Activated CD4-positive, alpha-beta T cell treated with anti-CD3 and anti-CD28 coated beads, Interleukin-2, amount 50 U/mL, for 24 hours (primary cell): ENCODE measurements at regions not wholly inside any gene's neighbourhood (a gene's known extent, or its start where the extent isn't known, plus 50 kb on each side); places are given as distances from the start of the nearest gene placed in this dataset.
"Not testable (repeated sequence)": the region's sequence is repeated elsewhere in the genome, so short reads cannot be mapped to it uniquely, and the experiment has no call there.

ENCODE experiments used
- DNase-seq, 2 donors: peaks; one replicate each; pipeline ENCODE4 v3.0.0-alpha.2; 2020; ENCODE audit warnings: low read depth in 1 of 2, low spot score in 1 of 2

DNA sequence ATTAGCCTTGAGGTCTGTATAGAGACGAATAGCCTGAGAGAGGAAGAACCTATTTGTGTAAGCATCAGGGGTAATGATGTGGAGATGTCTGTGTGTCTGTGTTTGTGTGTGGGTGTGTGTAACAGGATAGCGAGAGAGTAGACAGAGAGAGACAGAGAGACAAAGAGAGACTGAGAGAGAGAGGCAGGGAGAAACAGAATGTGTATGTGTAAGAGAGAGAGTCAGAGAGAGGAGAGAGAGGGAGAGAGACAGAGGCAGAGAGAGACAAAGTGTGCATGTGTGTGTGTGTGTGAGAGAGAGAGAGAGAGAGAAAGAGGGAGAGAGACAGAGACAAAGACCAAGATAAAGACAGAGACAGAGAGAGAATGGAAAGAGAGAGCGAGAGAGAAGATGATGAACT, 396.1 kb downstream of the PAX1 start:
- DNase-seq: no peak

DNA sequence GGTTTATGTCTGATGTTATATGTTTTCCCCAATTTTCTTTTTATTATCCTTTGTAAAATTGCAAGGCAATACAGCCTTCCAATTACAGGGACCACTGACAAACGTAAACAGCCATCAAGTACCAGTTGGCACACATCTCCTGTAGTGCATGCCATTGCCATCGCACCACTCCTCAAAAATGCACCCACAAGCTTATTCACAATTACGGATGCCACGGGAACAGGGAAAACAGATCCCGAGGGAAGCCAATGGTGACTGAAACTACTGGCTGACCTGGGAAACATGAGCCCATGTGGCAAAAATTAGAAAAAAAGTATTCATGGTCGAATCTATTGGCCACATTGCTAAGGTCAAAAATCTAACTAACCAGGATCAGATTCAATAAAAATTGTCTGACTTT, 395.2 kb downstream of the PAX1 start:
- no peak for DNase-seq

DNA sequence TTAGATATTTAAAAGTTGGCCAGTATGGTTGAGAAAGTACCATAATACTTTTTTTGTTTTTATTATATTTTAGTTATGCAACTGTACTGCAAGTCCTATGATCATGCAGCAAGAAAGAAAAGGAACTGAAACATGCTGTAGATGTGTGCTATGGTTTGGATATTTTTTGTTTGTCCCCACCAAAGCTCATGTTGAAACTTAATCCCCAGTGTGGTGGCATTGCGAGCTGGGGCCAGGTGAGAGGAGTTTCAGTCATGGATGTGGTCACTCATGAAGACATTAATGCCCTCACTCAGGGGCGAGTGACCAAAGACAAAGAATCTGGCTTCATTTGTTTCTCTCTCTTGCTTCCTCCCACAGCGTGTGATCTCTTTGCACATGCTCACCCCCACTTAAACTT, 393.9 kb downstream of the PAX1 start:
- DNase-seq: no peak

DNA sequence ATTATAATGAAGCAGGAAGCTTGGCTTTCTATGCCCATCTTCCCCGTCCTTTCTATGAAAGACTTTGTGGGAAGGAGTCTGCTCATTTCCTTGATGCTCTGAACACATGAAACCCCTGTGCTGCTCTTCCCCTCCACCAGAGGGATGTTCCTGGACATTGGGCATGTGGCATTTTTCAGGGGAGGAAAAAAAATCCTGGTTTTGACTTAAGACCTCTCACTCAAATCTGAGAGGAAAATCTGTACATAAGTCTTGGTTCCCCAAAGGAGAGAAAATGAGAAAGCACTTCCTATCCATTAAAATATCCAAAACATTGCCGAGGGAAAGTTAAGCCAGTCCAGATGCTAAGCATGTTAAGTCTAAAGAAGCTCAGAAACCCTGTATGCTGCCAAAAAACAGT, 393.0 kb downstream of the PAX1 start:
- DNase-seq: no peak

DNA sequence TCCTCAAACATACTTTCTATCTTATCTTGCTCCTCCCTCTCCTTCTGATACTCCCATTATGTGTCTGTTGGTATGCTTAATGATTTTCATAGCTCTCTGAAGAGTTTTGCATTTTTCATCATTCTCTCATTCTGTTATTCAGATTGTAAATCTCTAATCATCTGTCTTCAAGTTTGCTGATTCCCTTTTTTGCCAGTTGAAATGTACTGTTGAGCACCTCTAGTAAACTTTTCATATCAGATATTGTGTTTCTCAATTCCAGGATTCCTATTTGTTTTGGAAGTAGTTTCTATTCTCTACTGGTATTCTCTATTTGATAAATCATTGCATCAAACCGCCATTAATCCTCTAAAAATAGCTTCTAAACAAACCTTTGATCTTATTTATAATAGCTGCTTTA, 387.7 kb downstream of the PAX1 start:
- DNase-seq: no peak

DNA sequence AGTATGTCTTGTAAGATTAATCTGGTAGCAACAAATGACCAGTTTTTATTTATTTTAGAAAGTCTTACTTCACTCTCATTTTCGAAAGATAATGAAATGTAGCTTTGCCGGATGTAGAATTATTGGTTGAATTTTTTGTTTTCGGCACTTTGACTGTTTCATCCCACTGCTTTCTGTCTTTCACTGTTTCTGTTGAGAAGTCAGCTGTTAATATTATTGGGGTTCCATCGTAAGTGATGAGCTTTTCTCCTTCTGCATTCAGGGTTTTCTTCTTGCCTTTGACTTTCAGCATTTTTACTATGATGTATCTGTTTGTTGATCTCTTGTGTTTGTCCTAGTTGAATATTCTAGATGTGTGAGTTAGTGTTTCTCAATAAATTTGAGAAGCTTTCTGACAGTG, 383.4 kb downstream of the PAX1 start:
- no peak for DNase-seq

DNA sequence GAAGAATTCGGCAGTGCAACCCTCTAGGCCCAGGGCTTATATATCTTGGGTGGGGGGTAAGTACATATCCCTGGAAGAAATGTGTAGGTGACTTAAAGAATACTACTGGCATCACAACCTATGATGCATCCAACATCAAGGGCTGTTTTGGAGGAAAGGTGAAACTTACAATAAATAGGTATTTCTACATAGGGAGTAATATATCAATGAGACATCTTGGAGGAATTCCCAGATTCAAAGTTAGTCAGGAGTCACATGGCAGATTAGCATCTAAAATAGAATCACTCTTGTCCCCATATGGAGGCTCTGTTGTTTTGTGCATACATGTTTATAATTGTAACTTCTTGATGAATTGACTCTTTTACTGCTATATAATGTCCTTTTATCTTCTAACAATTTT, 375.5 kb downstream of the PAX1 start:
- DNase-seq: no peak

DNA sequence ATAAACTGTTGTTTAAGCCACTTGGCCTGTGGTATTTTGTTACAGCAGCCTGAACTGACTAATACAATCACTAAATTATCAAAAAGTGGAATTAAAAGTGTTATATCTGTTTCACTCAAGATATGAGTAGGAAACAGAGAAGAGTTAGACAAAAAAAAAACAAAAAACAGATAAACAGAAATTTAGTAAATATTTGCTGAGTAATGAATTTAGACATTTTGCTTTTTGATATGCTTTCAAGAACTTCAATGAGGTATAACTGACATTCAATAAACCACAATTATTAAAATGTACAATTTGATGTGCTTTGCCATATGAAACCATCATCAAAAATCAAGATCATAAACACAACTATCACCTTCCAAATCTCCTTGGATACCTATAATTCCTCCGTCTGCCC, 369.2 kb downstream of the PAX1 start:
- no peak for DNase-seq

DNA sequence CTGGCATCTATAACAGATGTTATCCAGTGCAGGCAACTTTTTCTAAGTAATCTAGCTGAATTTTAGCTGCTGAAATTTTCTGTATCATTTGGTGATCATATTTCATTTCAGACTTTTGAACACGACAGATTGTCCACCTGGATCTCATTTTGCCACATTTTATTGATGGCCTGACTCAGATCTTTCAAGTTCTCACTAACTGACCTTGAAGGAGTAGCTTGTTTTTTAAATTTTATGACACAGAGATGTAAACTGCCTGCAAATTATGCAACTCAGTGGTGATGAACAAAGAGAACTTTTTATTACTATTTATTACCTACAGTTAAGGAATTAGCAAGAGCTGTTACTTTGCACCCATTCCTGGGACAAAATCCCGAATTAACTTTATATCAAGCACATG, 366.4 kb downstream of the PAX1 start:
- no peak for DNase-seq

DNA sequence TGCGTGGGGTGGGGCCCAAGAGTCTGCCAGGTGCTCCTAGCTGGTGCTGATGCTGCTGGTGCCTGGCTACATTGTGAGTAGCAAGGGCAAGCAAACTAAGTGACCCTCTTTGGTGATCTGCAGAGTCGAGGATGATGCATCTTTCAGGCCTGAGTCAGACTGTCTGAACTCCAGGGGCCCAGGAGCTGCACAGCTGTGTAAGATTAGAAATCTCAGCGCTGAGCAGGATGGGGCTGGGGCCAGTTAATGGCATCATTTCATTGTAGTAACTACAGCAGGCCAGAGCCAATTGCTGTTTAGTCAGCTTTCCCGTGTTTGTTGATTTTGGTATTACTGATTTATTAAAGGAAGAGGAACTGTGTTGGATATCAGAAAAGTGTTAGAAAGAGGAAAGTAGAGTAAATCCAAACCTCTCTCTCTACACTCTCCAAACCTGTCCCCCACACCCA, 365.2 kb downstream of the PAX1 start:
- DNase-seq: no peak

DNA sequence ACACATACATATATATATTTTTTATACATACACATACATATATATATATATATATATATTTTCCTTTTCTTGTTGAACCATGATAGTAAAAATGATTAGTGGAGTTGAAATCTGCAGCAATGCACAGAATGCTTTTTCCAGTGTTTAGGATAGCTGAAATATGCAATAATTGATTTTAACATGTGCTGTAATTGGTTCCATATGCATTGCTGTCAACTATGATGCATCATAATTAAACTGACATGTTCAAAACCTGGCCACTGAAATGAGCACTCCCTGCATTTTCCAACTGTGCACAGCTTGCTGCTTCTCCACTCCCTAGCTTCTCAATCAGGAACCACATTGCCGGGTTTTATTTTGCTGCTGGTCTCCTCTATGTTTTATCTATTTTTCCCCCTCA, 358.3 kb downstream of the PAX1 start:
- DNase-seq: no peak

DNA sequence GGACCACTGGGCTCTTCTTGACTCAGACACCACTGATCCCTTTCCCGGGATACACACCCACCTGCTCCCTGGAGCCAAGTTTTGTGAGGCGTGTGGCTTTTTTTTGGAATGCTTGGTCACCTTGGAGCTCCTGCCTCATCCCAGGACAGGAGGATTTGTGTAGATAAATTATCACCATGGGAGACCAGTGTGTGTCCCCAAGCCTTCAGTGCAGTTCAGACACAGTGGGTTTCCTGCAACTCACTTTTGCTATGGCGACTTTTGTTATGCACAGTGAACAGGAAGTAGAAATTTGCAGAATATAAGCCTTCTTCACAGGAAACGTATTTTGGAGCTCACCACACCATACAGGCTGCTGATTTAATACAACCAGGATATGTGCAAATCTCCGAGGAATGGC, 357.4 kb downstream of the PAX1 start:
- DNase-seq: no peak

DNA sequence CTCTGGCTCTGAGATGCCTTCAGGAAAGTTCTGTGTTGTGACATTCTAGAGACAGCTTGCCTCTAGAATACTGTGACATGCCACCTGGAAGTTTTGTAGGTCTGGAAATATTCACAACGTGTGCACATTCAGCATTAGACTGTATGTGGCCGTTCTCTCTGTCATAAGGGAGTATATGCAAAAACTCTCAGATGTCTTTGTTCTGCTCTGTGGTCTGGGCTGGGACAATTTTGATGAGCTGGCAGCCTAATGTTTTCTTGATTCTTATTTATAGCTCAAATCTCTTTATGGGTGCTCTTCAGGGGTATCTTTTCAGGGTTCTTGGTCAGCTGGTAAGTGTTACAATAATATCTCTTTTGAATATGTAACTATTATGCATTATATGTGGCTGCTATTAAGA, 355.1 kb downstream of the PAX1 start:
- no peak for DNase-seq

DNA sequence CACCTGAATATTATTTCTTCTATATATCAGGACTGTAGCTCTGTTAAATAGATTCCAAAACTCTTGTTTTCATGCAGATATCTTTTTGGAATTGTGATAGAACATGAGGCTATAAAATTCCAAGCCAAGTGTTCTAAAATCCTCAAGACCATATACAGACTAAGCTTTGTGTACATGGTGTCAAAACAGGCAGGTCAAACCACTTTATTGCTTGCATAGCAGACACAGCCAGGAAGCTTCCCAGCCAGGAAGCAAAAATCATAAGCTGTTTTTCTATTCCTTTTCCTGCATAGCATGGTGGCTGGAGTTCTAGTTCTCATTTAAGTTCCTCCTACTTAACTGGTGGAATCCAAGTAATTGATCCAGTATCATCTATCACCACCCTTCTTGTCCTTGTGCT, 353.3 kb downstream of the PAX1 start:
- DNase-seq: no peak

DNA sequence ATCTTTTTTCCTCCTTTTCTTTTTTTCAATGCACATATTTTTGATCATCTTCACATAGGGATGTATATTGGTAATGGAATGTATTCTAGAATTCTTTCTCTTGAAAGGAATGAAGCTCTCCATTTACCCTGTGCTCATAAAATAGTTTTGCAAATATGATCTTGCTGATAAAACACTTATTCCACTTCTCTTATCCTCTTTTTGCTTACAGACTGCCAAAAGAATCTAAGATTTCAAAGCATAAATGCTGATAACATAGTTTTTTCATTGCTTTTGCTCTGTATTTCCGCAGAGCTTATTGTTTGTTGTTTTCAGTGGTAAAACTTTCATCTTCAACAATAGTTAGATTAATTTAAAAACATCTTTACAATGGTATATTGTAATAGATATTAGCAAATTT, 350.5 kb downstream of the PAX1 start:
- no peak for DNase-seq

DNA sequence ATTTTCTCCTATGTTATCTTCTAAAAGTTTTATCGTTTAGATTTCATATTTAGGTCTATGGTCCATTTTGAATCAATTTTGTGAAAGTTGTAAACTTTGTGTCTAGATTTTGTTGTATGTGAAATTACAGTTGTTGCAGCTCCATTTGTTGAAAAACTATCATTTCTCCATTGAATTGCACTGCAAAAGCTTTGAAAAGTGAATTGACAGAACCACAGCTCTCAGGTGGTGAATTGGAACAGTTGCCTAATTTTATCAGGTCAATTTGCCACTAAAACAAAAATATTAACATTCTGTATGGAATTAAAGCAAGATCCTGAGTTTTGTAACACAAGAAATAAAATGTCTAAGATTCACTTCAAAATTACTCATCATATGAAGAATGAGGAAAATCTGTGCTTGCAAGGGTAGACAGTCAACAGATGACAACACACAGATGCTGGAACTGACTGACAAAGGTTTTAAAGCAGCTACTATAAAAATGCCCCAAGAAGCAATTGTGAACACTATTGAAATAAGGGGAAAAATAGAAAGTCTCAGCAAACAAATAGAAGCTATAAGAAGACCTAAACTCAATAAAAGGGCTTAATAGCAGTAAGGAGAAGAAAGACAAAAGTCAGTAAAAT, 346.7 kb downstream of the PAX1 start:
- DNase-seq: no peak

DNA sequence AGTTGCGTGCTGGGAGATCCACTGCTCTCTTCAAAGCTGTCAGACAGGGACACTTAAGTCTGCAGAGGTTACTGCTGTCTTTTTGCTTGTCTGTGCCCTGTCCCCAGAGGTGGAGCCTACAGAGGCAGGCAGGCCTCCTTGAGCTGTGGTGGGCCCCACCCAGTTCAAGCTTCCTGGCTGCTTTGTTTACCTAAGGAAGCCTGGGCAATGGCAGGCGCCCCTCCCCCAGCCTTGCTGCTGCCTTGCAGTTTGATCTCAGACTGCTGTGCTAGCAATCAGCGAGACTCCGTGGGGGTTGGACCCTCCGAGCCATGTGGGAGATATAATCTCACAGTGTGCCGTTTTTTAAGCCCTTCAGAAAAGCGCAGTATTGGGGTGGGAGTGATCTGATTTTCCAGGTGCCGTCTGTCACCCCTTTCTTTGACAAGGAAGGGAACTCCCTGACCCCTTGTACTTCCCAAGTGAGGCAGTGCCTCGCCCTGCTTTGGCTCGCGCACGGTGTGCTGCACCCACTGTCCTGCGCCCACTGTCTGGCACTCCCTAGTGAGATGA, 340.6 kb downstream of the PAX1 start:
- not testable (repeated sequence) for DNase-seq

DNA sequence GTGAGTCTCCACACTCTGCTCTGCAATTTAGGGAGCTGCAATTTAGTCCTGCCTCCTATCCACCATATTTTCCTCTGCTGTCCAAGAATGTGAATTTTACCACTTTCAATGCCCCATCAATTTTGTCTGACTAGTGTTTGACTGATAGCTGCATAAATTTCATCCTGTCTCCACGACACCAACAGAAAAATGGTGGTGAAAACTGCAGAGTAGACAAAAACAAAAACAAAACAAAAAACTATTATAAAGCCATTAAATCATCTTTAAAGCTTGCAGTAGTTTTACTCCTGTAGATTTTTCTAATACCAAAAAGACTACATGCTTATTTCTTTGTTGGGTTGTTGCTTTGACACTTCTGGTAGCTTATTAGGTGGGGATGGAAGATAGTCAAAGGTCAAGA, 322.0 kb downstream of the PAX1 start:
- no peak for DNase-seq

DNA sequence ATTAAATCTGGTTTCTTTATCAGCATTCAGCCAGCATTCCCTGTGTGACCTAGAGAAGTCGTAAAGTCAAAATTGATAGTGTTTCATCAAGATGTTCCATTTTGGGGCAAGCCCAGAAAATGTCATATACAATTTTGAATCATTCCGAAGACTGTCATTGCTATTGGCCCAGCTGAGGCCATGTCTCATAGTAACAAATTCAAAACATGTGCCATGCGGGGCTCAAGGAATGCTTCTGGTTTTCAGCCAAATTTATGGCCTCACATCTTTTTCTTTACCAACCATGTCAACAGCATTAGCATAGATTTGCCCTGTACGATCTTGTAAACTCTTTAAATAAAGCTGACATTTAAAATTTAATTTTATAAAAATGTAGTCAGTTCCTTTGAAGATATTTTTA, 314.7 kb downstream of the PAX1 start:
- no peak for DNase-seq

DNA sequence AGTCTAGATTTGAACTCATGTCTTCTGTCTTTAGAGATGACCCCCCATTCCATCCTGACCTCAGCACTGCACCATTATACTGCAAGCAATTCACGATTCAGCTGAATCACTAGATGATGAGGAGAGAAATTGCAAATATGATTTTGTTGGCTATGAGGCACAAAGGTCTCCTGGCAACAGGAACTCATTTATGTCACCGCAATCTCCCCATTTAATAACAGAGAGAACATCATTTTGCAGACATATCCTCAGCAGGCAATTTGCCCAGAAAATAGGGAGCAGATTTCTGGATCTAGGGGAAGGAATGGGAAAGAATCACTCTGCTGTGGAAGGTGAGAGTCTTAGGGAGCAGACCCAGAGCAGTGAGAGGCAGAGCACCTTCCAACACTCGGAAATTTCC, 303.0 kb downstream of the PAX1 start:
- DNase-seq: no peak

DNA sequence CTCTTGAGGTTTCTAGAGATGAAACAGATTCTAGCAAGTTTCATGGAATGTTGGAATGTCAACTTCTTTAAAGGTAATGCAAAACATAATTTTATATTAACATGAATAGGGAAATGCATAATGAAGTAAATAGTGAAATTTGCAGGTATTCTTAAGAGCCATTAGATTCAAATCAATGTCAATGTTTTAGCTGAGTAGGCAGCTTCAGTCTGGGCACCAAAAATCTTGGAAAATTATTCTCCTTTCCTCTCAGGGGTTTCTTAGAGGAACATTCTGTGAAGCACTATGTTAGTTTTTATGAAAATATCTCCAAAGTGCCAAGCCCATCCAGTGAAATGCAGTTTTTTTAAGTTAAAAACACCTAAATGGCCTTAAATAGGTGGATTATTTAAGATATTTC, 300.8 kb downstream of the PAX1 start:
- no peak for DNase-seq

DNA sequence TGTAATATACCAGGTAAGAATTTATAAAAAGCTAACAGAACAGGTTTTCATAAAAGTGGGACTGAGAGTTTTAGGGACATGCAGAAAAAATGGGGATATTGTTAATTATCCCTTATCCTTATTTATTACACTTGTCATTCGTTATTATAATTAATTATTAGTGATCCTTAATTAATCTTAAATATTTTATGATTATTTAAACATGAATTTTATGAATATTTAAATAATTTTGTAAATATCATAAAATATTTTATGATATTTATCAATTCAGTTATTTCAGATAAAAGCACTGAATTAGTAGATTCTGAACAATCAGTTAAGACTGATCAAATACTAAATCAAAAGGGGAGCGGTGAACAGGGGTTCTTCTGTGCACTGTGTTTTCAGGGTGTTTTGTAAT, 300.1 kb downstream of the PAX1 start:
- DNase-seq: no peak

DNA sequence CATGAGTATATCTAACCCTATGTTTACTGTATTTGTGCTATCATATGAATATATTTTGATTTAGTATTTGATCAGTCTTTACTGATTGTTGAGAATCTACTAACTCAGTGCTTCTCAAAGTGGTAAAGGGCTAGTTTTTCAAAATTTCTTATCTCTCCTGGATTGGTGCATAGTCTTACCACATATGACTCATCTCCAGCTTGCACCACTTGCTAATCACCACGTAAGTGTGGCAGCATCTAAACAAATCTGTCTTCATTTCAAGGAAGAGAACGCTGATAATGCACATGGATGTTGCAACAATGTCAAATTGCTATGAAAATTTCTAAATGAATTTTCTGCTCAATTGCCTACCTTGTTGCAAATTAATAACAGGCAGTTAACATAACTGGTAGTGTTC, 299.5 kb downstream of the PAX1 start:
- no peak for DNase-seq

DNA sequence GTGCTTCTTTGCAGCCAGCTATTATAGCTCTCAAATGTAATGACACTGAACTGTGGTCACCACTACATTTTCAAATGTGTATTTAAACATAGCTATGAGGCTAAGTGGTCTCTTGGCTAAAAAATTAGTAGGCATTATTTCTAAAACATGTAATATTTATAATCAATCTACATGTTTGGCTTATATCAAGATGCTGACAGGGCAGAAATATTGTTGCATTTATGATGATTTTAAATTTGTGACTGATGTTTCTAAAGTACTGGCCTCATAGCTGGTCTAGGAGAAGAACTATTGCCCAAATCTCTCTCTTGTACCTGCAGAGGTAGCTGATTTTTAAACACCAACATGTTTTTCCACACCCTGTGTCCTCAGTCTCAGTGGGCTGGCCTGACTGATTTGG, 298.2 kb downstream of the PAX1 start:
- DNase-seq: no peak
